ENCODE measurements at regions not wholly inside any gene's neighbourhood (a gene's known extent, or its start where the extent isn't known, plus 50 kb on each side); places are given as distances from the start of the nearest gene placed in this dataset.

GRCh38 chr6:33952016-33952415 is 148.2 kb upstream of the MLN start:
- TF ChIP-seq POLR2A (IDR thresholded peaks at IDR 0.05), result no peak
- no peak for TF ChIP-seq CTCF (IDR thresholded peaks at IDR 0.05)
